ENCODE measurements at regions not wholly inside any gene's neighbourhood (a gene's known extent, or its start where the extent isn't known, plus 50 kb on each side); places are given as distances from the start of the nearest gene placed in this dataset.

- TF ChIP-seq CTCF (IDR thresholded peaks at IDR 0.05) (no peak), EZH2phosphoT487 (IDR thresholded peaks at IDR 0.05) (no peak)
These were observed 479.4 kb upstream of the TMEM132C start for GRCh38 chr12:127787544-127787943.
